IPS-18c (cell line): ENCODE measurements at regions not wholly inside any gene's neighbourhood (a gene's known extent, or its start where the extent isn't known, plus 50 kb on each side); places are given as distances from the start of the nearest gene placed in this dataset.

ENCODE experiments used
- H3K4me3 ChIP-seq: 2 replicates; pipeline ENCODE4 v1.7.0; 2013; ENCODE audit warnings: low read depth, mild to moderate bottlenecking, low read length, moderate library complexity; ENCODE audit not compliant: insufficient read depth
- H3K9me3 ChIP-seq: one replicate; pipeline ENCODE4 v1.6.1; 2013; ENCODE audit warnings: mild to moderate bottlenecking, low read length, moderate library complexity; ENCODE audit not compliant: control insufficient read depth, insufficient read depth

GRCh38 chr6:43903739-43904290, 133.8 kb downstream of the VEGFA start:
- Histone ChIP-seq H3K4me3 (no peak overlapping the region), H3K9me3 (no peaks in the 10 kb centered on the region)

GRCh38 chr6:43901733-43902230, 131.8 kb downstream of the VEGFA start:
- Histone ChIP-seq H3K9me3 (no peaks in the 10 kb centered on the region), H3K4me3 (no peak overlapping the region)

GRCh38 chr6:43900916-43901732, 131.1 kb downstream of the VEGFA start:
- no peak overlapping the region for H3K4me3 ChIP-seq
- H3K9me3 ChIP-seq: no peaks in the 10 kb centered on the region

- no peak overlapping the region for H3K4me3 ChIP-seq
These were observed 130.5 kb downstream of the VEGFA start for GRCh38 chr6:43900560-43900915.

GRCh38 chr6:43899830-43900229, 129.8 kb downstream of the VEGFA start:
- Histone ChIP-seq H3K4me3 (no peak overlapping the region), H3K9me3 (no peaks in the 10 kb centered on the region)

More at GRCh38 chr6:43900560-43900915, 130.5 kb downstream of the VEGFA start:
- H3K9me3 ChIP-seq: no peaks in the 10 kb centered on the region

- H3K9me3 ChIP-seq: no peaks in the 10 kb centered on the region
- H3K4me3 ChIP-seq: no peak overlapping the region
These were observed 128.5 kb downstream of the VEGFA start for GRCh38 chr6:43898358-43899131.

GRCh38 chr6:43897571-43898302, 127.7 kb downstream of the VEGFA start:
- H3K4me3 ChIP-seq: no peak overlapping the region
- no peaks in the 10 kb centered on the region for H3K9me3 ChIP-seq

GRCh38 chr6:43896329-43897255, 126.6 kb downstream of the VEGFA start:
- H3K4me3 ChIP-seq: no peak overlapping the region
- H3K9me3 ChIP-seq: no peaks in the 10 kb centered on the region

- no peak overlapping the region for H3K4me3 ChIP-seq
- H3K9me3 ChIP-seq: no peaks in the 10 kb centered on the region
These were observed 125.8 kb downstream of the VEGFA start for GRCh38 chr6:43895656-43896328.

GRCh38 chr6:43893073-43893472, 123.1 kb downstream of the VEGFA start:
- H3K9me3 ChIP-seq: no peaks in the 10 kb centered on the region
- H3K4me3 ChIP-seq: no peak overlapping the region

- Histone ChIP-seq H3K9me3 (no peaks in the 10 kb centered on the region), H3K4me3 (no peak overlapping the region)
These were observed 121.3 kb downstream of the VEGFA start for GRCh38 chr6:43891072-43891870.

GRCh38 chr6:43890197-43891062, 120.4 kb downstream of the VEGFA start:
- no peaks in the 10 kb centered on the region for H3K9me3 ChIP-seq
- 0 out of 2 replicates have a peak overlapping the region, but pooled peaks have one; percentile 9 for H3K4me3 ChIP-seq

GRCh38 chr6:43887906-43888683, 118.1 kb downstream of the VEGFA start:
- Histone ChIP-seq H3K4me3 (no peak overlapping the region), H3K9me3 (no peaks in the 10 kb centered on the region)
